Lower leg skin (tissue), 3 donors: ENCODE measurements at regions not wholly inside any gene's neighbourhood (a gene's known extent, or its start where the extent isn't known, plus 50 kb on each side); places are given as distances from the start of the nearest gene placed in this dataset.

Experiments used
- CTCF ChIP-seq, 3 donors: fragments of 450-650 bp; IDR thresholded peaks; one replicate each; pipeline ENCODE4 v1.5.1; 2016; ENCODE audit warnings: antibody characterized with exemption in 3 of 3, mild to moderate bottlenecking in 3 of 3, moderate library complexity in 2 of 3
- POLR2A ChIP-seq, 2 donors: fragments of 450-650 bp; IDR thresholded peaks; one replicate each; pipeline ENCODE4 v1.6.1; 2016 to 2017; ENCODE audit warnings: antibody characterized with exemption in 2 of 2, mild to moderate bottlenecking in 1 of 2, moderate library complexity in 1 of 2

- no peak for TF ChIP-seq CTCF (IDR thresholded peaks at IDR 0.05)
- TF ChIP-seq POLR2A (IDR thresholded peaks at IDR 0.05): no peak
Measured at GRCh38 chr11:119800171-119800570, 71.2 kb upstream of the NECTIN1 start.
